ENCODE measurements at regions not wholly inside any gene's neighbourhood (a gene's known extent, or its start where the extent isn't known, plus 50 kb on each side); places are given as distances from the start of the nearest gene placed in this dataset.
"Not testable (repeated sequence)": the region's sequence is repeated elsewhere in the genome, so short reads cannot be mapped to it uniquely, and the experiment has no call there.

GRCh38 chr3:20563251-20563650 lies 377.2 kb upstream of the SGO1 start:
- no peaks in the 10 kb centered on the region for H3K27me3 ChIP-seq
- intact Hi-C loops (cut with DNase I; ENCODE audit: low total_unique reads), result no loop called here
- no peak overlapping the region for H3K27ac ChIP-seq
- WGBS, 2 donors, result 60 to 74% methylated on average over 4 of the region's 4 CpGs
- no peaks in the 10 kb centered on the region for H3K4me1 ChIP-seq
- H3K4me3 ChIP-seq, result no peak overlapping the region
- H3K9me3 ChIP-seq, result no peaks in the 10 kb centered on the region
- TF ChIP-seq POLR2A (IDR thresholded peaks at IDR 0.05) (no peak), CTCF (IDR thresholded peaks at IDR 0.05) (no peak)
- H3K36me3 ChIP-seq (ENCODE audit: low read depth, missing control alignments), result no peaks in the 10 kb centered on the region
- no peak for DNase-seq

- 32 to 37% methylated on average over 2 of the region's 2 CpGs for WGBS, 2 donors
- Histone ChIP-seq H3K27me3 (no peaks in the 10 kb centered on the region), H3K4me3 (no peak overlapping the region), H3K9me3 (no peaks in the 10 kb centered on the region), H3K4me1 (no peaks in the 10 kb centered on the region), H3K36me3 (ENCODE audit: low read depth, missing control alignments) (no peaks in the 10 kb centered on the region), H3K27ac (no peak overlapping the region)
- TF ChIP-seq CTCF (IDR thresholded peaks at IDR 0.05), result no peak
- no peak for TF ChIP-seq POLR2A (IDR thresholded peaks at IDR 0.05)
- DNase-seq, result no peak
- intact Hi-C loops (cut with DNase I; ENCODE audit: low total_unique reads), result no loop called here
These were observed 375.2 kb upstream of the SGO1 start for GRCh38 chr3:20561166-20561565.

- H3K9me3 ChIP-seq; H3K27ac ChIP-seq; H3K4me3 ChIP-seq; H3K36me3 ChIP-seq (ENCODE audit: low read depth, missing control alignments); H3K27me3 ChIP-seq; DNase-seq; intact Hi-C loops (cut with DNase I; ENCODE audit: low total_unique reads); H3K4me1 ChIP-seq: not testable (repeated sequence)
- WGBS, 2 donors, result 83% methylated on average over 4 to 5 of the region's 5 CpGs
These were observed 374.4 kb upstream of the SGO1 start for GRCh38 chr3:20560446-20560845.

GRCh38 chr3:20558161-20558560 lies 372.2 kb upstream of the SGO1 start:
- Histone ChIP-seq H3K36me3 (ENCODE audit: low read depth, missing control alignments) (no peaks in the 10 kb centered on the region), H3K27ac (no peak overlapping the region), H3K4me3 (no peak overlapping the region), H3K27me3 (no peaks in the 10 kb centered on the region), H3K4me1 (no peaks in the 10 kb centered on the region), H3K9me3 (no peaks in the 10 kb centered on the region)
- intact Hi-C loops (cut with DNase I; ENCODE audit: low total_unique reads), result no loop called here
- no peak for TF ChIP-seq CTCF (IDR thresholded peaks at IDR 0.05)
- no peak for TF ChIP-seq POLR2A (IDR thresholded peaks at IDR 0.05)
- DNase-seq, result no peak
- WGBS, 2 donors, result 66 to 77% methylated on average over 2 of the region's 2 CpGs

GRCh38 chr3:20556661-20557060 lies 370.7 kb upstream of the SGO1 start:
- Histone ChIP-seq H3K36me3 (ENCODE audit: low read depth, missing control alignments) (no peaks in the 10 kb centered on the region), H3K27me3 (no peaks in the 10 kb centered on the region), H3K9me3 (no peaks in the 10 kb centered on the region), H3K27ac (no peak overlapping the region), H3K4me3 (no peak overlapping the region), H3K4me1 (no peaks in the 10 kb centered on the region)
- DNase-seq, result no peak
- no peak for TF ChIP-seq CTCF (IDR thresholded peaks at IDR 0.05)
- TF ChIP-seq POLR2A (IDR thresholded peaks at IDR 0.05), result no peak
- intact Hi-C loops (cut with DNase I; ENCODE audit: low total_unique reads), result no loop called here
- 77 to 80% methylated on average over 4 of the region's 4 CpGs for WGBS, 2 donors

Measured in testis (tissue), 2 donors.